ENCODE measurements at regions not wholly inside any gene's neighbourhood (a gene's known extent, or its start where the extent isn't known, plus 50 kb on each side); places are given as distances from the start of the nearest gene placed in this dataset.

DNA sequence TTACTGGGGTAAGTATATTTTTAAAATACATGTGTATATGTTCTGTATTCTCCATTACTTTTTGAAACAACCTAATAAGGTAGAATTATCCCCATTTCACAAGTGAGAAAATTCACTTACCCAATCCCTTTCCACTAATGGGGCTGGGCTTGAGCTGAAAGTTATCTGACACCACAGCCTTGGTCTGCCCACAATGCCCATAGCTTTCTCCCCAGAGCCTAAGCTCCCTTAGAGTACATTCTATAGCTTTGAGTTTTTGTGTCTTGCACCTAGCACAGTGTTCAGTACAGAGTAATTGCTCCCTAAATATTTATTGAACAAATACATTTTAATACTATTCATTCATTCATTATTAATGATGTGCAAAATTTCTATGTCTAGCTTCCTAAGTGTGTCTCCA lies 152.7 kb upstream of the RUNX1 start:
- Histone ChIP-seq H3K27me3 (ENCODE audit: control insufficient read depth, insufficient read depth, low read length) (no peaks in the 10 kb centered on the region), H3K4me1 (ENCODE audit: control insufficient read depth, insufficient read depth, low read length) (no peaks in the 10 kb centered on the region), H3K4me3 (ENCODE audit: low read depth in 2 of 2, low read length in 2 of 2) (no peak overlapping the region), H3K9me3 (ENCODE audit: control insufficient read depth, insufficient read depth, low read depth, low read length) (no peaks in the 10 kb centered on the region), H3K36me3 (ENCODE audit: control insufficient read depth, insufficient read depth, low read length) (no peaks in the 10 kb centered on the region), H3K27ac (ENCODE audit: low read length) (no peak overlapping the region)
- in situ Hi-C loops (cut with HindIII; ENCODE audit: low pct_unique_long_range_greater_than_20kb, low sequenced_read_pairs): no loop called here
- ChIA-PET POLR2A (no interaction called here), CTCF (no interaction called here)
- ATAC-seq (no peak), DNase-seq (ENCODE audit: low read depth, low spot score) (no peak)
- intact Hi-C loops (cut with micrococcal nuclease; ENCODE audit: unreplicated experiment): no loop called here
- no TSS peak for BruUV-seq (replicated peaks)
- TF ChIP-seq POLR2AphosphoS5 (IDR thresholded peaks at IDR 0.05; ENCODE audit: low read depth, low read length): no peak
- TF ChIP-seq TCF7L2 (IDR thresholded peaks at IDR 0.05; ENCODE audit: low read depth, low read length): no peak
- TF ChIP-seq, protein P1, sequence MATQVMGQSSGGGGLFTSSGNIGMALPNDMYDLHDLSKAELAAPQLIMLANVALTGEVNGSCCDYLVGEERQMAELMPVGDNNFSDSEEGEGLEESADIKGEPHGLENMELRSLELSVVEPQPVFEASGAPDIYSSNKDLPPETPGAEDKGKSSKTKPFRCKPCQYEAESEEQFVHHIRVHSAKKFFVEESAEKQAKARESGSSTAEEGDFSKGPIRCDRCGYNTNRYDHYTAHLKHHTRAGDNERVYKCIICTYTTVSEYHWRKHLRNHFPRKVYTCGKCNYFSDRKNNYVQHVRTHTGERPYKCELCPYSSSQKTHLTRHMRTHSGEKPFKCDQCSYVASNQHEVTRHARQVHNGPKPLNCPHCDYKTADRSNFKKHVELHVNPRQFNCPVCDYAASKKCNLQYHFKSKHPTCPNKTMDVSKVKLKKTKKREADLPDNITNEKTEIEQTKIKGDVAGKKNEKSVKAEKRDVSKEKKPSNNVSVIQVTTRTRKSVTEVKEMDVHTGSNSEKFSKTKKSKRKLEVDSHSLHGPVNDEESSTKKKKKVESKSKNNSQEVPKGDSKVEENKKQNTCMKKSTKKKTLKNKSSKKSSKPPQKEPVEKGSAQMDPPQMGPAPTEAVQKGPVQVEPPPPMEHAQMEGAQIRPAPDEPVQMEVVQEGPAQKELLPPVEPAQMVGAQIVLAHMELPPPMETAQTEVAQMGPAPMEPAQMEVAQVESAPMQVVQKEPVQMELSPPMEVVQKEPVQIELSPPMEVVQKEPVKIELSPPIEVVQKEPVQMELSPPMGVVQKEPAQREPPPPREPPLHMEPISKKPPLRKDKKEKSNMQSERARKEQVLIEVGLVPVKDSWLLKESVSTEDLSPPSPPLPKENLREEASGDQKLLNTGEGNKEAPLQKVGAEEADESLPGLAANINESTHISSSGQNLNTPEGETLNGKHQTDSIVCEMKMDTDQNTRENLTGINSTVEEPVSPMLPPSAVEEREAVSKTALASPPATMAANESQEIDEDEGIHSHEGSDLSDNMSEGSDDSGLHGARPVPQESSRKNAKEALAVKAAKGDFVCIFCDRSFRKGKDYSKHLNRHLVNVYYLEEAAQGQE (IDR thresholded peaks at IDR 0.05; ENCODE audit: insufficient read depth in 1 of 2, low read depth in 2 of 2, low read length in 1 of 2): no peak
- no peak for TF ChIP-seq CTCF (IDR thresholded peaks at IDR 0.05)
- TF ChIP-seq SIN3A (IDR thresholded peaks at IDR 0.05; ENCODE audit: borderline replicate concordance, insufficient read depth, low read depth, low read length): no peak

GRCh38 chr21:35201288-35201687 lies 152.2 kb upstream of the RUNX1 start:
- no TSS peak for BruUV-seq (replicated peaks)
- POLR2A ChIA-PET: no interaction called here
- in situ Hi-C loops (cut with HindIII; ENCODE audit: low pct_unique_long_range_greater_than_20kb, low sequenced_read_pairs): no loop called here

More at GRCh38 chr21:35201288-35201687, 152.2 kb upstream of the RUNX1 start:
- CTCF ChIA-PET: no interaction called here
- Histone ChIP-seq H3K36me3 (ENCODE audit: control insufficient read depth, insufficient read depth, low read length) (no peaks in the 10 kb centered on the region), H3K27ac (ENCODE audit: low read length) (no peak overlapping the region), H3K27me3 (ENCODE audit: control insufficient read depth, insufficient read depth, low read length) (no peaks in the 10 kb centered on the region), H3K4me3 (ENCODE audit: low read depth in 2 of 2, low read length in 2 of 2) (no peak overlapping the region), H3K4me1 (ENCODE audit: control insufficient read depth, insufficient read depth, low read length) (no peaks in the 10 kb centered on the region), H3K9me3 (ENCODE audit: control insufficient read depth, insufficient read depth, low read depth, low read length) (no peaks in the 10 kb centered on the region)
- DNase-seq (ENCODE audit: low read depth, low spot score): no peak
- TF ChIP-seq SIN3A (IDR thresholded peaks at IDR 0.05; ENCODE audit: borderline replicate concordance, insufficient read depth, low read depth, low read length) (no peak), CTCF (IDR thresholded peaks at IDR 0.05) (no peak), POLR2AphosphoS5 (IDR thresholded peaks at IDR 0.05; ENCODE audit: low read depth, low read length) (no peak), TCF7L2 (IDR thresholded peaks at IDR 0.05; ENCODE audit: low read depth, low read length) (no peak)
- TF ChIP-seq, protein P1 (IDR thresholded peaks at IDR 0.05; ENCODE audit: insufficient read depth in 1 of 2, low read depth in 2 of 2, low read length in 1 of 2): no peak
- no peak for ATAC-seq
- intact Hi-C loops (cut with micrococcal nuclease; ENCODE audit: unreplicated experiment): no loop called here
